Gastrocnemius medialis (tissue), 4 donors: ENCODE measurements at regions not wholly inside any gene's neighbourhood (a gene's known extent, or its start where the extent isn't known, plus 50 kb on each side); places are given as distances from the start of the nearest gene placed in this dataset.

Experiments
- POLR2A ChIP-seq, 2 donors: fragments of 450-650 bp; IDR thresholded peaks; one replicate each; pipeline ENCODE4 v1.6.1; 2017; ENCODE audit warnings: antibody characterized with exemption in 2 of 2, mild to moderate bottlenecking in 2 of 2, moderate library complexity in 2 of 2
- TF ChIP-seq, protein P1 (sequence below), 5 experiments: fragments of 450-650 bp in 3 of 5; fragments of 200-600 bp in 2 of 5; sonication (generic) in 2 of 5; IDR thresholded peaks in 4 of 5; conservative IDR thresholded peaks in 1 of 5; 1 replicate in 4 of 5; 2 replicates in 1 of 5; pipeline ENCODE4 v1.5.1; 2016 to 2019; ENCODE audit warnings: antibody characterized with exemption in 5 of 5, mild to moderate bottlenecking in 3 of 5, moderate library complexity in 3 of 5

DNA sequence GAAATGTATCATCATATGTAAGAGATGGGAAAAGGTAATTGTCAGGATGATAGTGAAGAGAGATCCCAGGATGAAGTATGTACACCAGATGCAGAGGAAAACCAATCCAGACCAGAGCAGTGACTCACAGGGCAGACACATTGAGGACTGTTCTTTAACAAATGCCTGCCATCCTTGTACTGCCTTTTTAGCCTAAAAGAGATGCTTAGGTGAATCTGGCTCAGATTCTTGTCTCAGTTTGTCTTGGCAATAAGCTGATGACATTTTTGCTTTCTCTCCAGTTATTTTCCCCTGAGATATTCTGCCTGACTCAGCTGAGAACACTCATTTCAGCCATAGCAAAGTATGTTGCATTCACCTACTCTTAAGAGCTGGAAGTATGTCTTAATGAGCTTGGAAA is 405.3 kb upstream of the USP15 start:
- TF ChIP-seq, protein P1, sequence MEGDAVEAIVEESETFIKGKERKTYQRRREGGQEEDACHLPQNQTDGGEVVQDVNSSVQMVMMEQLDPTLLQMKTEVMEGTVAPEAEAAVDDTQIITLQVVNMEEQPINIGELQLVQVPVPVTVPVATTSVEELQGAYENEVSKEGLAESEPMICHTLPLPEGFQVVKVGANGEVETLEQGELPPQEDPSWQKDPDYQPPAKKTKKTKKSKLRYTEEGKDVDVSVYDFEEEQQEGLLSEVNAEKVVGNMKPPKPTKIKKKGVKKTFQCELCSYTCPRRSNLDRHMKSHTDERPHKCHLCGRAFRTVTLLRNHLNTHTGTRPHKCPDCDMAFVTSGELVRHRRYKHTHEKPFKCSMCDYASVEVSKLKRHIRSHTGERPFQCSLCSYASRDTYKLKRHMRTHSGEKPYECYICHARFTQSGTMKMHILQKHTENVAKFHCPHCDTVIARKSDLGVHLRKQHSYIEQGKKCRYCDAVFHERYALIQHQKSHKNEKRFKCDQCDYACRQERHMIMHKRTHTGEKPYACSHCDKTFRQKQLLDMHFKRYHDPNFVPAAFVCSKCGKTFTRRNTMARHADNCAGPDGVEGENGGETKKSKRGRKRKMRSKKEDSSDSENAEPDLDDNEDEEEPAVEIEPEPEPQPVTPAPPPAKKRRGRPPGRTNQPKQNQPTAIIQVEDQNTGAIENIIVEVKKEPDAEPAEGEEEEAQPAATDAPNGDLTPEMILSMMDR (IDR thresholded peaks at IDR 0.05 in 4 of 5, conservative IDR thresholded peaks at IDR 0.05 in 1 of 5), result no peak
- no peak for TF ChIP-seq POLR2A (IDR thresholded peaks at IDR 0.05)
